GM23248 (cell line): ENCODE measurements at regions not wholly inside any gene's neighbourhood (a gene's known extent, or its start where the extent isn't known, plus 50 kb on each side); places are given as distances from the start of the nearest gene placed in this dataset.

Source experiments
- EZH2 ChIP-seq: fragments of 200-600 bp; sonication (generic); IDR thresholded peaks from 2 replicates; pipeline ENCODE4 v1.6.1; 2018; ENCODE audit warnings: antibody characterized with exemption, mild to moderate bottlenecking; ENCODE audit not compliant: insufficient read depth, poor library complexity, severe bottlenecking
- EZH2phosphoT487 ChIP-seq: fragments of 200-600 bp; sonication (generic); IDR thresholded peaks from 2 replicates; pipeline ENCODE4 v1.6.1; 2018; ENCODE audit warnings: antibody characterized with exemption, moderate library complexity, mild to moderate bottlenecking, low read depth; ENCODE audit not compliant: insufficient read depth

- no peak for TF ChIP-seq EZH2phosphoT487
- TF ChIP-seq EZH2 = no peak
Observed at GRCh38 chr16:29226782-29227181, 179.7 kb downstream of the NPIPB11 start.
